ENCODE measurements at regions not wholly inside any gene's neighbourhood (a gene's known extent, or its start where the extent isn't known, plus 50 kb on each side); places are given as distances from the start of the nearest gene placed in this dataset.
"Not testable (repeated sequence)": the region's sequence is repeated elsewhere in the genome, so short reads cannot be mapped to it uniquely, and the experiment has no call there.

- no peak for DNase-seq (ENCODE audit: low spot score)
Observed at GRCh38 chr2:34188464-34189303, 589.6 kb upstream of the FAM98A start.

GRCh38 chr2:34179511-34179910, 580.4 kb upstream of the FAM98A start:
- DNase-seq (ENCODE audit: low spot score), result no peak

- DNase-seq (ENCODE audit: low spot score), result no peak
Observed at GRCh38 chr2:34178482-34178881, 579.4 kb upstream of the FAM98A start.

GRCh38 chr2:34176693-34177092, 577.6 kb upstream of the FAM98A start:
- no peak for DNase-seq (ENCODE audit: low spot score)

- no peak for DNase-seq (ENCODE audit: low spot score)
Observed at GRCh38 chr2:34174506-34174905, 575.4 kb upstream of the FAM98A start.

- DNase-seq (ENCODE audit: low spot score), result no peak
Observed at GRCh38 chr2:34162231-34162630, 563.1 kb upstream of the FAM98A start.

- no peak for DNase-seq (ENCODE audit: low spot score)
Observed at GRCh38 chr2:34161549-34161948, 562.5 kb upstream of the FAM98A start.

GRCh38 chr2:34159901-34160300, 560.8 kb upstream of the FAM98A start:
- DNase-seq (ENCODE audit: low spot score), result no peak

GRCh38 chr2:34153484-34153883, 554.4 kb upstream of the FAM98A start:
- no peak for DNase-seq (ENCODE audit: low spot score)

GRCh38 chr2:34147780-34148179, 548.7 kb upstream of the FAM98A start:
- no peak for DNase-seq (ENCODE audit: low spot score)

GRCh38 chr2:34143149-34143548, 544.0 kb upstream of the FAM98A start:
- DNase-seq (ENCODE audit: low spot score), result no peak

- DNase-seq (ENCODE audit: low spot score), result not testable (repeated sequence)
Observed at GRCh38 chr2:34142531-34143008, 543.5 kb upstream of the FAM98A start.

- DNase-seq (ENCODE audit: low spot score), result not testable (repeated sequence)
Observed at GRCh38 chr2:34133065-34133464, 534.0 kb upstream of the FAM98A start.

GRCh38 chr2:34126279-34126678, 527.2 kb upstream of the FAM98A start:
- DNase-seq (ENCODE audit: low spot score), result no peak

- no peak for DNase-seq (ENCODE audit: low spot score)
Observed at GRCh38 chr2:34123996-34124785, 525.1 kb upstream of the FAM98A start.

GRCh38 chr2:34121076-34121475, 522.0 kb upstream of the FAM98A start:
- no peak for DNase-seq (ENCODE audit: low spot score)

GRCh38 chr2:34115076-34115475, 516.0 kb upstream of the FAM98A start:
- DNase-seq (ENCODE audit: low spot score), result no peak

- no peak for DNase-seq (ENCODE audit: low spot score)
Observed at GRCh38 chr2:34112161-34112560, 513.1 kb upstream of the FAM98A start.

- DNase-seq (ENCODE audit: low spot score), result no peak
Observed at GRCh38 chr2:34110392-34110791, 511.3 kb upstream of the FAM98A start.

GRCh38 chr2:34107811-34108210, 508.7 kb upstream of the FAM98A start:
- DNase-seq (ENCODE audit: low spot score), result no peak

GRCh38 chr2:34105006-34105767, 506.1 kb upstream of the FAM98A start:
- DNase-seq (ENCODE audit: low spot score), result no peak

GRCh38 chr2:34104601-34105000, 505.5 kb upstream of the FAM98A start:
- DNase-seq (ENCODE audit: low spot score), result no peak
